HG02884 (cell line): ENCODE measurements at regions not wholly inside any gene's neighbourhood (a gene's known extent, or its start where the extent isn't known, plus 50 kb on each side); places are given as distances from the start of the nearest gene placed in this dataset.

Experiments
- ATAC-seq: cut with Tn5 transposase; IDR thresholded peaks from one replicate; pipeline ENCODE4 v1.9.1; 2021; ENCODE audit warnings: mild to moderate bottlenecking, moderate library complexity; ENCODE audit not compliant: unreplicated experiment

- ATAC-seq = no peak
Measured at GRCh38 chr7:136186281-136186680, 209.1 kb upstream of the MTPN start.

GRCh38 chr7:136184719-136185118 is 207.6 kb upstream of the MTPN start:
- no peak for ATAC-seq

GRCh38 chr7:136183981-136184380 is 206.8 kb upstream of the MTPN start:
- no peak for ATAC-seq

- ATAC-seq = no peak
Measured at GRCh38 chr7:136180984-136181383, 203.8 kb upstream of the MTPN start.

- ATAC-seq = no peak
Measured at GRCh38 chr7:136179851-136180721, 202.9 kb upstream of the MTPN start.

- no peak for ATAC-seq
Measured at GRCh38 chr7:136179154-136179553, 202.0 kb upstream of the MTPN start.

- ATAC-seq = no peak
Measured at GRCh38 chr7:136174477-136175125, 197.4 kb upstream of the MTPN start.

- ATAC-seq = no peak
Measured at GRCh38 chr7:136173874-136174273, 196.7 kb upstream of the MTPN start.

GRCh38 chr7:136171233-136171632 is 194.1 kb upstream of the MTPN start:
- ATAC-seq = no peak

GRCh38 chr7:136168821-136169220 is 191.7 kb upstream of the MTPN start:
- ATAC-seq = no peak

- no peak for ATAC-seq
Measured at GRCh38 chr7:136167991-136168390, 190.8 kb upstream of the MTPN start.

- no peak for ATAC-seq
Measured at GRCh38 chr7:136166521-136166920, 189.4 kb upstream of the MTPN start.

GRCh38 chr7:136163340-136163801 is 186.2 kb upstream of the MTPN start:
- no peak for ATAC-seq

GRCh38 chr7:136150311-136150710 is 173.2 kb upstream of the MTPN start:
- no peak for ATAC-seq

- ATAC-seq = no peak
Measured at GRCh38 chr7:136148920-136149319, 171.8 kb upstream of the MTPN start.

GRCh38 chr7:136146925-136147324 is 169.8 kb upstream of the MTPN start:
- no peak for ATAC-seq

- no peak for ATAC-seq
Measured at GRCh38 chr7:136144182-136144581, 167.0 kb upstream of the MTPN start.

- no peak for ATAC-seq
Measured at GRCh38 chr7:136143271-136143670, 166.1 kb upstream of the MTPN start.

- no peak for ATAC-seq
Measured at GRCh38 chr7:136142583-136142982, 165.4 kb upstream of the MTPN start.

- no peak for ATAC-seq
Measured at GRCh38 chr7:136140469-136140868, 163.3 kb upstream of the MTPN start.

- ATAC-seq = no peak
Measured at GRCh38 chr7:136139417-136139816, 162.3 kb upstream of the MTPN start.

GRCh38 chr7:136138991-136139390 is 161.8 kb upstream of the MTPN start:
- ATAC-seq = no peak
